ENCODE measurements at regions not wholly inside any gene's neighbourhood (a gene's known extent, or its start where the extent isn't known, plus 50 kb on each side); places are given as distances from the start of the nearest gene placed in this dataset.

DNA sequence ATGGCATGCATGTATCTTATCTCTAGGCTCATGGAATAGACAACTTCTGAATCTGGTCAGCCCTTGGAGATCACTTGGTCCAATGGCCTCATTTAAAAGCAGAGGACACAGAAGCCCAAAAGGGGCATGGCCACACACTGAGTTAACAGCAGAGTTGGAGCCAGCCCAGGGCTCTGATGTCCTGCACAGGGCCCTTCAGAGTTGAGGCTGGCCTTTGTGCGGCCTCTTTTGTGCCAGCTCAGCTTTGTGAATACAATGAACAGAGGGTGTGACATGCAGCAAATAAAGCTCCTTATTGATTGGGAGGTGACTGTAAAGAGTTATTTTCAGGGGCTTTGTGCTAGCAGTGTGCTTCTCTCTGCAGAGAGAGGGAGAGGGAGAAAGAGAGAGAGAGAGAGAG lies 150.1 kb upstream of the STK32A start:
- TF ChIP-seq, protein P1, sequence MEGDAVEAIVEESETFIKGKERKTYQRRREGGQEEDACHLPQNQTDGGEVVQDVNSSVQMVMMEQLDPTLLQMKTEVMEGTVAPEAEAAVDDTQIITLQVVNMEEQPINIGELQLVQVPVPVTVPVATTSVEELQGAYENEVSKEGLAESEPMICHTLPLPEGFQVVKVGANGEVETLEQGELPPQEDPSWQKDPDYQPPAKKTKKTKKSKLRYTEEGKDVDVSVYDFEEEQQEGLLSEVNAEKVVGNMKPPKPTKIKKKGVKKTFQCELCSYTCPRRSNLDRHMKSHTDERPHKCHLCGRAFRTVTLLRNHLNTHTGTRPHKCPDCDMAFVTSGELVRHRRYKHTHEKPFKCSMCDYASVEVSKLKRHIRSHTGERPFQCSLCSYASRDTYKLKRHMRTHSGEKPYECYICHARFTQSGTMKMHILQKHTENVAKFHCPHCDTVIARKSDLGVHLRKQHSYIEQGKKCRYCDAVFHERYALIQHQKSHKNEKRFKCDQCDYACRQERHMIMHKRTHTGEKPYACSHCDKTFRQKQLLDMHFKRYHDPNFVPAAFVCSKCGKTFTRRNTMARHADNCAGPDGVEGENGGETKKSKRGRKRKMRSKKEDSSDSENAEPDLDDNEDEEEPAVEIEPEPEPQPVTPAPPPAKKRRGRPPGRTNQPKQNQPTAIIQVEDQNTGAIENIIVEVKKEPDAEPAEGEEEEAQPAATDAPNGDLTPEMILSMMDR (conservative IDR thresholded peaks at IDR 0.05; ENCODE audit: low read depth, low read length) = no peak
- no peak for TF ChIP-seq EZH2 (IDR thresholded peaks at IDR 0.05; ENCODE audit: low read length, unreplicated experiment)

All from PC-3 (cell line).